Spleen (tissue), 7 donors: ENCODE measurements at regions not wholly inside any gene's neighbourhood (a gene's known extent, or its start where the extent isn't known, plus 50 kb on each side); places are given as distances from the start of the nearest gene placed in this dataset.

Experiments
- POLR2A ChIP-seq, 3 donors: fragments of 450-650 bp; IDR thresholded peaks; one replicate each; pipeline ENCODE4 v1.5.1; 2017; ENCODE audit warnings: antibody characterized with exemption in 3 of 3, mild to moderate bottlenecking in 1 of 3
- POLR2AphosphoS5 ChIP-seq, 3 donors: sonication (generic); formaldehyde crosslinking; IDR thresholded peaks; one replicate each; pipeline ENCODE4 v1.5.1; 2017; ENCODE audit warnings: antibody characterized with exemption in 3 of 3
- TF ChIP-seq, protein P1 (sequence below), 11 experiments: fragments of 200-600 bp in 7 of 11; fragments of 450-650 bp in 4 of 11; sonication (generic) in 4 of 11; IDR thresholded peaks in 8 of 11; conservative IDR thresholded peaks in 3 of 11; 1 replicate in 7 of 11; 2 replicates in 4 of 11; pipeline versions ENCODE4 v1.4.0 to v1.8.0; 2016 to 2021; ENCODE audit warnings: antibody characterized with exemption in 11 of 11, inconsistent platforms in 4 of 11, mild to moderate bottlenecking in 1 of 11
- donor health status: DM: no; HTN: no; CAD: no; lungs with moderate emphysema.
- donor health status: DM: no; HTN: no; CAD: no.
- donor health status: DM: no; HTN: no; CAD: no.

- TF ChIP-seq POLR2AphosphoS5 (IDR thresholded peaks at IDR 0.05) (no peak), POLR2A (IDR thresholded peaks at IDR 0.05) (no peak)
- TF ChIP-seq, protein P1, sequence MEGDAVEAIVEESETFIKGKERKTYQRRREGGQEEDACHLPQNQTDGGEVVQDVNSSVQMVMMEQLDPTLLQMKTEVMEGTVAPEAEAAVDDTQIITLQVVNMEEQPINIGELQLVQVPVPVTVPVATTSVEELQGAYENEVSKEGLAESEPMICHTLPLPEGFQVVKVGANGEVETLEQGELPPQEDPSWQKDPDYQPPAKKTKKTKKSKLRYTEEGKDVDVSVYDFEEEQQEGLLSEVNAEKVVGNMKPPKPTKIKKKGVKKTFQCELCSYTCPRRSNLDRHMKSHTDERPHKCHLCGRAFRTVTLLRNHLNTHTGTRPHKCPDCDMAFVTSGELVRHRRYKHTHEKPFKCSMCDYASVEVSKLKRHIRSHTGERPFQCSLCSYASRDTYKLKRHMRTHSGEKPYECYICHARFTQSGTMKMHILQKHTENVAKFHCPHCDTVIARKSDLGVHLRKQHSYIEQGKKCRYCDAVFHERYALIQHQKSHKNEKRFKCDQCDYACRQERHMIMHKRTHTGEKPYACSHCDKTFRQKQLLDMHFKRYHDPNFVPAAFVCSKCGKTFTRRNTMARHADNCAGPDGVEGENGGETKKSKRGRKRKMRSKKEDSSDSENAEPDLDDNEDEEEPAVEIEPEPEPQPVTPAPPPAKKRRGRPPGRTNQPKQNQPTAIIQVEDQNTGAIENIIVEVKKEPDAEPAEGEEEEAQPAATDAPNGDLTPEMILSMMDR (IDR thresholded peaks at IDR 0.05 in 8 of 11, conservative IDR thresholded peaks at IDR 0.05 in 3 of 11): no peak
Observed at GRCh38 chr5:29702875-29703274, 1490.6 kb upstream of the CDH6 start.
